OCI-LY1 (cell line): ENCODE measurements at regions not wholly inside any gene's neighbourhood (a gene's known extent, or its start where the extent isn't known, plus 50 kb on each side); places are given as distances from the start of the nearest gene placed in this dataset.

Experiments
- H2AFZ ChIP-seq: fragments of 200-600 bp; sonication (generic), shearing (Covaris generic); 2 replicates; pipeline ENCODE4 v1.6.0; 2014; ENCODE audit warnings: antibody characterized with exemption, mild to moderate bottlenecking, low read length
- H3F3A ChIP-seq: fragments of 200-600 bp; sonication (generic), shearing (Covaris generic); 2 replicates; pipeline ENCODE4 v1.6.0; 2014; ENCODE audit warnings: mild to moderate bottlenecking, antibody characterized with exemption, low read length, moderate library complexity; ENCODE audit not compliant: insufficient read depth
- H3K27ac ChIP-seq: fragments of 200-600 bp; sonication (generic); 2 replicates; pipeline ENCODE4 v1.5.1; 2014; ENCODE audit warnings: low read length, mixed run types, mild to moderate bottlenecking, low read depth; ENCODE audit not compliant: poor library complexity, severe bottlenecking
- H3K27me3 ChIP-seq: fragments of 200-600 bp; sonication (generic); 2 replicates; pipeline ENCODE4 v1.6.0; 2014; ENCODE audit warnings: antibody characterized with exemption, mild to moderate bottlenecking, low read length, moderate library complexity; ENCODE audit not compliant: insufficient read depth
- H3K36me3 ChIP-seq: fragments of 200-600 bp; sonication (generic); 2 replicates; pipeline ENCODE4 v1.6.1; 2014; ENCODE audit warnings: mild to moderate bottlenecking, antibody characterized with exemption, low read length, moderate library complexity, mixed read lengths; ENCODE audit not compliant: insufficient read depth
- H3K4me1 ChIP-seq: fragments of 200-600 bp; sonication (generic); 2 replicates; pipeline ENCODE4 v1.5.1; 2014; ENCODE audit warnings: mild to moderate bottlenecking, low read length, moderate library complexity; ENCODE audit not compliant: insufficient read depth, severe bottlenecking
- H3K4me2 ChIP-seq: fragments of 200-600 bp; sonication (generic), shearing (Covaris generic); 2 replicates; pipeline ENCODE4 v1.6.1; 2014; ENCODE audit warnings: low read length
- H3K4me3 ChIP-seq: fragments of 200-600 bp; sonication (generic); 2 replicates; pipeline ENCODE4 v1.5.1; 2014; ENCODE audit warnings: low read length, low read depth, mild to moderate bottlenecking, mixed read lengths; ENCODE audit not compliant: poor library complexity, severe bottlenecking
- H3K79me2 ChIP-seq: fragments of 200-600 bp; shearing (Covaris generic); 2 replicates; pipeline ENCODE4 v1.6.1; 2016; ENCODE audit warnings: mixed run types, low read length, mixed read lengths; ENCODE audit not compliant: insufficient read depth
- H3K9ac ChIP-seq: fragments of 200-600 bp; sonication (generic), shearing (Covaris generic); 2 replicates; pipeline ENCODE4 v1.6.1; 2014; ENCODE audit warnings: mild to moderate bottlenecking, low read length, mixed read lengths
- H3K9me2 ChIP-seq: fragments of 200-600 bp; sonication (generic), shearing (Covaris generic); 2 replicates; pipeline ENCODE4 v1.6.1; 2014; ENCODE audit warnings: low read depth, mild to moderate bottlenecking, low read length, mixed read lengths
- H3K9me3 ChIP-seq: fragments of 200-600 bp; shearing (Covaris generic); 2 replicates; pipeline ENCODE4 v1.6.1; 2014; ENCODE audit warnings: low read length, mixed read lengths
- H4K20me1 ChIP-seq: fragments of 200-600 bp; sonication (generic), shearing (Covaris generic); 2 replicates; pipeline ENCODE4 v1.6.0; 2016; ENCODE audit warnings: mild to moderate bottlenecking, low read length; ENCODE audit not compliant: insufficient read depth
- CTCF ChIP-seq: fragments of 200-600 bp; sonication (generic), shearing (Covaris generic); IDR thresholded peaks from 2 replicates; pipeline ENCODE4 v1.5.1; 2017; ENCODE audit warnings: mild to moderate bottlenecking, antibody characterized with exemption, low read length, moderate library complexity, mixed read lengths
- EZH2 ChIP-seq: fragments of 200-600 bp; sonication (generic), shearing (Covaris generic); IDR thresholded peaks from 2 replicates; pipeline ENCODE4 v1.8.0; 2017; ENCODE audit warnings: borderline replicate concordance, mixed run types, mild to moderate bottlenecking, antibody characterized with exemption, low read length, moderate library complexity, mixed read lengths

DNA sequence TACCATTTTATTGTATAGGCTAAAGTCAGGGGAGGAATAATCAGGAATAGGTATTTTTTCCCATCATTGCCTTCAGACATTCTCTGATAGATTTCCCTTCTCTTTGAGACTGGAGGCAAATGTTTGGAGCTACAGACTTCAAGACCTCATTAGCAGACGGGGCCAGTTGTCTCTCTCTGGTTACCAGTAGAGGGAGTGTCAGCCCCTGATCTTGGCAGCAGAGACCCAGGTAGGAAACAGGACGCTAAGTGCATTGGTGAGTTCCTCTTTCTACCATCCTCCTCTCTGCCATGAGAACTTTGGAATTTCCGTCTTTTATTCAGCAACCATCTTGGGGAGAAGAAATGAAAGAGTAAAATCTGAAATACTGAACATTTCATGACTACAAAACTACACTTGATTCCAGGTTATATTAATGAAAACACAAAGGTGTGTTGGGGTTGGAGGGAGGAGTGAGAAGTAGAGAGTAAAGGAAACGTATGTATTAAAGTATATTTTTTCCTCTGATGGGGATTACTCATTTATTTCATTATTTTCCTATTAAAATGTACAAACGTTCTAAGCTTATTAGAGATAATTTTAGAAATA lies 186.2 kb upstream of the GCFC2 start:
- no peak overlapping the region for H3K9ac ChIP-seq
- no peak overlapping the region for H3K27ac ChIP-seq
- no peaks in the 10 kb centered on the region for H3K79me2 ChIP-seq
- TF ChIP-seq CTCF (peak; percentile 71), EZH2 (no peak)
- no peaks in the 10 kb centered on the region for H3K9me3 ChIP-seq
- no peak overlapping the region for H2AFZ ChIP-seq
- no peaks in the 10 kb centered on the region for H4K20me1 ChIP-seq
- no peaks in the 10 kb centered on the region for H3K36me3 ChIP-seq
- H3K9me2 ChIP-seq: no peaks in the 10 kb centered on the region
- H3K4me1 ChIP-seq: no peaks in the 10 kb centered on the region
- H3K4me3 ChIP-seq: no peak overlapping the region
- H3K4me2 ChIP-seq: no peak overlapping the region
- no peaks in the 10 kb centered on the region for H3F3A ChIP-seq
- H3K27me3 ChIP-seq: no peaks in the 10 kb centered on the region

- H3K27ac ChIP-seq: no peak overlapping the region
- no peak overlapping the region for H3K9ac ChIP-seq
- no peak overlapping the region for H2AFZ ChIP-seq
Observed at GRCh38 chr2:75894170-75894569, 183.5 kb upstream of the GCFC2 start.

DNA sequence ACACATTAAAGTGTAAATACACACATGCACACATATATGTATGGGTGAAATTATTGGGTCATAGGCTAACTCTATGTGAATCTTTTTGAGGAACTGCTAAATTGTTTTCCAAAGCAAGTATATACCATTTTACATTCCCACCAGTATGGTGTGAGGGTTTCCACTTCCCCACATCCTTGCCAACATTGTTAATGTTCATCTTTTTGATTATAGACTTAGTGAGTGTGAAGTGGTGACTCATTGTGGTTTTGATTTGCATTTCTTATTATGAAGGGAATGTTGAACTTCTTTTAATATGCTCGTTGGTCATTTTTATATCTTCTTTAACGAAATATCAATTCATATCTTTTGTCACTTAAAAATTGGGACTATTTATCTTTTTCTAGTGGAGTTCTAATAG lies 181.8 kb upstream of the GCFC2 start:
- Histone ChIP-seq H4K20me1 (no peaks in the 10 kb centered on the region), H3K9ac (no peak overlapping the region), H3F3A (no peaks in the 10 kb centered on the region), H2AFZ (no peak overlapping the region), H3K4me1 (no peaks in the 10 kb centered on the region), H3K4me2 (no peak overlapping the region), H3K27ac (no peak overlapping the region), H3K79me2 (no peaks in the 10 kb centered on the region), H3K9me2 (no peaks in the 10 kb centered on the region), H3K36me3 (no peaks in the 10 kb centered on the region), H3K4me3 (no peak overlapping the region), H3K9me3 (no peaks in the 10 kb centered on the region), H3K27me3 (no peaks in the 10 kb centered on the region)
- no peak for TF ChIP-seq EZH2
- no peak for TF ChIP-seq CTCF

More at GRCh38 chr2:75894170-75894569, 183.5 kb upstream of the GCFC2 start:
- no peaks in the 10 kb centered on the region for H3F3A ChIP-seq
- H4K20me1 ChIP-seq: no peaks in the 10 kb centered on the region
- no peak overlapping the region for H3K4me2 ChIP-seq
- no peaks in the 10 kb centered on the region for H3K9me3 ChIP-seq
- TF ChIP-seq EZH2 (no peak), CTCF (no peak)
- no peak overlapping the region for H3K4me3 ChIP-seq
- H3K27me3 ChIP-seq: no peaks in the 10 kb centered on the region
- no peaks in the 10 kb centered on the region for H3K36me3 ChIP-seq
- no peaks in the 10 kb centered on the region for H3K4me1 ChIP-seq
- no peaks in the 10 kb centered on the region for H3K9me2 ChIP-seq
- no peaks in the 10 kb centered on the region for H3K79me2 ChIP-seq
